ENCODE measurements at regions not wholly inside any gene's neighbourhood (a gene's known extent, or its start where the extent isn't known, plus 50 kb on each side); places are given as distances from the start of the nearest gene placed in this dataset.
"Not testable (repeated sequence)": the region's sequence is repeated elsewhere in the genome, so short reads cannot be mapped to it uniquely, and the experiment has no call there.

DNA sequence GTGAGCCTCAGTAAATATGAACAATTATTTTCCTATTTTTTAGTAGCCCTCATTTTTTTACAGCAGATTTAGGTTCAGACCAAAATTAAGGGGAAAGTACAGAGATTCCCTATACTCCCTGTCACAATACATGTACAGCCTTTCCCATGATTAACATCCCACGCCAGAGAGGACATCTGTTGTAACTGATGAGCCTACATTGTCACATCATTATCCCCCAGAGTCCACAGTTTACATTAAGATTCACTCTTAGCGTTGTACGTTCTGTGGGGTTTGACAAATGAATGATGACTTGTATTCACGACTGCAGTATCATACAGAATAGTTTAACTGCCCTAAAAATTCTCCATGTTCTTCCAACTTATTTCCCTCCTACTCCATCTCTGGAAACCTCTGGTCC, 262.3 kb upstream of the MSX2 start:
- DNase-seq (ENCODE audit: extremely low read depth, low read depth, low spot score): no peak

DNA sequence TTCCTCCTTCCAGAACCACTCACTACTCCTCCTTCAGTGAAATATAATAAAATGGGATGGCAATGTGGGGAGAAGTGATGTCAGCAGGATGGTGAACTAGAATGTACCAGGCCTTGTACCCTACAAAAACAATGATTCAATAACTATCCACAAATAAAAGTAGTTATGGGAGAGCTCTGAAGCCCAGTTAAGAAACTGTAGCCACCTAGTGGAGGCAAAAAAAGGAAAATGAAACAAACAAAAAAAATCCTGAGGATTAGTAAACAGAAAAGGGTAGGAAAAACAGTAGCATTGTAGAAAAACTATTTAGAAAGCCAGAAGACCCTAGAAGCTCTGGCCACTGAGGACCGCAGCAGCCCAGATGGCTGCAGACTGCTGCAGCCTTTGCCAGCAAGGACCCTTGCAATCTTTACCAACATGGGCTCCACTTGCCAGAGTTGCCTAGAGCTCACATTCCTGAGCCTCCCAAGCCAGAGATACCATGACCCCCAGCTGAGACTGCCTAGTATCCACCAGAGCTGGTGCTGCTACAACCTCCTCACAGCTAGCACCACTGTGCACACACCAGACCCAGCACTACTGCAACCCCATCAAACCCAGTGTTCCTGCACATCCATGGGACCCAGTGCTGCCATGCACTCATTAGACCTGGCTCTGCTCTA, 259.7 kb upstream of the MSX2 start:
- DNase-seq (ENCODE audit: extremely low read depth, low read depth, low spot score): no peak

DNA sequence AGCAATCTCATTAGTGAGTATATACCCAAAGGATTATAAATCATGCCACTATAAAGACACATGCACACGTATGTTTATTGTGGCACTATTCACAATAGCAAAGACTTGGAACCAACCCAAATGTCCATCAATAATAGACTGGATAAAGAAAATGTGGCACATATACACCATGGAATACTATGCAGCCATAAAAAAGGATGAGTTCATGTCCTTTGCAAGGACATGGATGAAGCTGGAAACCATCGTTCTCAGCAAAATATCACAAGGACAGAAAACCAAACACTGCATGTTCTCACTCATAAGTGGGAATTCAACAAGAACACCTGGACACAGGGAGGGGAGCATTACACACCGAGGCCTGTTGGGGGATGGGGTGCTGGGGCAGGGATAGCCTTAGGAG, 252.9 kb upstream of the MSX2 start:
- DNase-seq (ENCODE audit: extremely low read depth, low read depth, low spot score): not testable (repeated sequence)

DNA sequence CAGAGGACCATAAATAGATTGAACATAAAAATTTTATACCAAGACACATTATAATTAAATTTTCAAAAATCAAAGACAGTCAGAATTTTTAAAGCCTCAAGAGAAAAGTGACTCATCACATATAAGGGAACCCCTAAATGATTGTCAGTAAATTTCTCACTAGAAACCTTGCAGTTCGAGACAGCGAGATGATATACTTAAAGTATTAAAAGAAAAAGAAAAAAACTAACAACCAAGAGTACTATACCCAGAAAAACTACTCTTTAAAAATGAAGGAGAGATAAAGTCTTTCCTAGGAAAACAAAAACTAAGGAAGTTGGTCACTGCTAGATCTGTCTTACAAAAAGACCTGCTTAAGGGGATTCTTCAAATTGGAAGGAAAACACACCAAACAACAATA, 251.4 kb upstream of the MSX2 start:
- DNase-seq (ENCODE audit: extremely low read depth, low read depth, low spot score): no peak

DNA sequence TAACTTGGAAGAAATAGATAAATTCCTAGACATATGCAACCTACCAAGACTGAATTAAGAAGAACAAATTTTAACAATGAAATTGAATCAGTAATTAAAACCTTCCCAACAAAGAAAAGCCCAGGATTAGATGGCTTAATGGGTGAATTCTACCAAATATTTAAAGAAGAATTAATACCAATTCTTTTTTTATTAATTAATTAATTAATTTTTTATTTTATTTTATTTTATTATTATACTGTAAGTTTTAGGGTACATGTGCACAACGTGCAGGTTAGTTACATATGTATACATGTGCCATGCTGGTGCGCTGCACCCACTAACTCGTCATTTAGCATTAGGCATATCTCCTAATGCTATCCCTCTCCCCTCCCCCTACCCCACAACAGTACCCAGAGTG, 248.4 kb upstream of the MSX2 start:
- DNase-seq (ENCODE audit: extremely low read depth, low read depth, low spot score): not testable (repeated sequence)

DNA sequence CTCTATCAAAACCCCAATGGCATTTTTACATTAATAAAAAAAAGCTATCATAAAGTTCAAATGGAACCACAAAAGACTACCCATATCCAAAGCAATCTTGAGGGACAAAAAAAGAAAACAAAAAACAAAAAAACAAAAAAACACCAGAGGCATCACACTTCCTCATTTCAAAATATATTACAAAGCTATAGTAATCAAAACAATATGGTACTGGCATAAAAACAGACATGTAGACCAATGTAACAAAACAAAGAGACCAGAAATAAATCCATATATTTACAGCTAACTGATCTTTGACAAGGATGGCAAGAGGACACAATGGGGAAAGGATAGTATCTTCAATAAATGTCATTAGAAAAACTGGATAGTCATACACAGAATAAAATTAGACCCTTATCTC, 245.1 kb upstream of the MSX2 start:
- no peak for DNase-seq (ENCODE audit: extremely low read depth, low read depth, low spot score)

DNA sequence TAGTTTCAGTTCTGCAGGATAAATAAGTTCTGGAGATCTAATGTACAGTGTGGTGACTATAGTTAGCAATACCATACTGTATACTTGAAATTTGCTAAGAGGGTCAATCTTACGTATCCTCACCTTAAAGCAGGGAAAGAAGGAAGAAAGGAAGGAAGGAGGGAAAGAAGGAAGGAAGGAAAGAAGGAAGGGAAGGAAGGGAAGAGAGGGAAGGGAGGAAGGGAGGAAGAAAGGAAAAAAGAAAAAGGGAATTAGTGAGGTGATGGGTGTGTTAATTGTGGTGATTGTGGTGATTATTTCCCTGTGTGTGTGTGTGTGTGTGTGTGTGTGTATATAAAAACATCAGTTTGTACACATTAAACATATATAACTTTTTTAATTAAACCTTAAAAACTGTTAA, 242.6 kb upstream of the MSX2 start:
- no peak for DNase-seq (ENCODE audit: extremely low read depth, low read depth, low spot score)

DNA sequence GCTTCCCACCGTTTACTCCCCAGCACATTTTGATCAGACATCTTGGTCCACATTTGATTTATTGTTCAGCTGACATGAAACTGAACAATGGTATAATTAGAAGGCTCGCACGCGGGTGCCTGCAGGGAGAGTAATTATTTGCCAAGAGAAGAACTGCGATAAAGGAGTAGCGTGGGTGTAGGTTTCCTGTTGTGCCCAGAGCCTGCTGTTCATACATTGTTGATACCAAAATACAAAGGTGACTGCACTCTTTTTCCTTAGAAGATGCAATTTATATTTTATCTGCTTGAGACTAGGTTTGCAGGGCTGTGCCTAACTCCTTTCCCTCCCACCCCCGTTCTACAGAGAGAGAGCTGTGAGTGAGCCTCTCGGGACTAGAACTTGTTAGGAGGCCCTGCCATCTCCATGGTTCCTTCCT, 241.8 kb upstream of the MSX2 start:
- DNase-seq (ENCODE audit: extremely low read depth, low read depth, low spot score): no peak

DNA sequence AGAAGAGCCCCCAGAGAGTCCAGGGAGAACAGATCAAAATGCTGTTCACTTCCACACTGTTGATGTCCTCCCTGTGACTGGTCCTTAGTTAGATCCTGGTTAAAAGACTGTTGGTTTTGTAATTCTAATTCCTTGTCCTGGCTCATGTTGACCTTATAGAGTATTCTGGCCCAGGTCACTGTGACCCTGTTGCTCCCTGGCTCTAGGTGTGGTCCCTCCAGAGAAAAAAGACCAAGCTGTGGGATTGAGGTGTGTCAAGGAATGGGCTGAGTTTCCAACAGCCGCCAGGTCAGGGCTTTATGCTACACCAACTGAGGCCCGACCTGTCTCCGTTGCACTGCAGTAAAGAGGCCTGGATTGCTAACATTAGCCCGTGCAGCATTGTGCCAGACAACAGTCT, 241.0 kb upstream of the MSX2 start:
- DNase-seq (ENCODE audit: extremely low read depth, low read depth, low spot score): no peak

DNA sequence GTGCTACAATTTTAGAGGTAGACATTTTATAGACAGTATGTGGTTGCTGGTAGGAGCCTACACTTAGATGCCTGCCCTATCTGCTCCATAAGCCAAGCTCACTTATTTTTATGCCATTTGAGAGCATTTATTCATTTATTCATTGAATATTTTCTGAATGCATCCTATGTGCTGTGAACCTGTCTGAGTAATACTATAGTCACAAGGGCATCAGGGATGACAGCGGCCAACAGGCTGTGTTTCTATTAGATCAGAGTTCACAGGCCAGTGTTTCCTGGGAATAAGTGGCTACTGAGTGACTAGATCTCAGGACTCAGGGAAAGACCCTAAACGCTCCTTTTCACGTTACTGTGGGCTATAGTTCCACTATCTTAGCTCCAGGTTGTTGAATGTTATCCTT, 235.2 kb upstream of the MSX2 start:
- no peak for DNase-seq (ENCODE audit: extremely low read depth, low read depth, low spot score)

DNA sequence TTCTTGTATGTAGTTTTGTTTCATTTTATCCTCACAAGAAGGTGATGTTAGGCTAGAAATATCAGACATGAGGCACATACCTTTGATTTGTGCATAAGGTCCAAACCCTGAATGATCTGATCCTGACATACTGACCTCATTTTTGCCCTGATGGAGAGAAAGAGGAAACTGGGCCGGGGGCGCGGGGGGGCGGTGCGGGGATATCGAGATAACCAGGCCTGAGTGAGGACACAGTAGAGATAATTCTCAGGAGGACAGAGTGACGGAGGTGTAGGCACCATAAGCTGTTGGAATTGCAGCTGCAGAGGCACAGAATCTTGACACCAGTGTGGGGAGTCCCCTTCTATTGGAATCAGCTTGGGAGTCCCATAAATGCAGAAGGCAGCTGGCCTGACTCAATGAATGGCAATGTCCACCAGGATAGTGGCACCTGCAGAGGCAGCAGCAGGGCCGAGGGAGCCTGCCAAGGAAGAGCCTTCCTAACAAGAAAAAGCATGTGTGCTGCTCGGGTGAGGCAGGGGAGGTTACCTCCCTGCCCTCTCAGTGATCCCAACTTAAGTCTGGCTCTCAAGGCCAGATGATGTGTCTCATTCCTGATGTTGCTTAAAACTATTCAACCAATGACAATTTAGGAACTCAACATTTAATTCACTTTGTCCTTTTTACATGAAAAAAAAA, 234.3 kb upstream of the MSX2 start:
- DNase-seq (ENCODE audit: extremely low read depth, low read depth, low spot score): no peak

DNA sequence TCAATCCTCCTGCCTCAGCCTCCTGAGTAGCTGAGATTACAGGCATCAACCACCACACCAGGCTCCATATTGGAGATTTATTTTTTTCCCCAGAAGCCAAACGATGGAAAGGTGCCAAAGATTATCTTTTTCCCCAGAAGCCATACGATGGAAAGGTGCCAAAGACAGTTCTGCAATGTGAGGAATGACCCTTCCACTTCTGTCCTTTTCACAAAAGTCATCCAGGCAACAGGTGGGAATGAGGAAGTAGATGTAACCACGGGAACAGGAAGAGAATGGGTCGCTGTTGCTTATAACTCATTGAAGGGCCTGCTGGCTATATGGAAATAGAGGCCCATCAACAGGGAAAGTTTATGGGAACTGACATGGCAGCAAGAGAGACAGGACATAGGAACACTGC, 233.7 kb upstream of the MSX2 start:
- DNase-seq (ENCODE audit: extremely low read depth, low read depth, low spot score): no peak

DNA sequence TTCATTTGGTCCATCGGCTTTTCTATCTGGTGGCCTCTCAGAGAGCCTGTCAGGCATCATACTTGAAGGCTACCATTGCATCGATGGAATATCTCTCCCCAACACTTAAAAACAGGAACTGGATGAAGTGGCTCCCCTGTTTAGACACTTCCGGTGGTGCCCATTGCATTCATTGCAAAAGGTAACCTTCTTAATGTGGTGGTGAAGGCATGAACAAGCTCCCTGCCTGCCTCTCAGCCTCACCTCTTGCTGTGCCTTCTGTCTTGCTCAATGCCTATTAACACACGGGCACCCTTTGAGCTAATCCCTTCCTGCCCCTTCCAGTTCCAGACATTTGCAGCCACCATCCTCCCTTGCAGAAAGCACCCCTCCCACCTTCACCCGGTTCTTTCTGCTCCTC, 233.1 kb upstream of the MSX2 start:
- DNase-seq (ENCODE audit: extremely low read depth, low read depth, low spot score): no peak

DNA sequence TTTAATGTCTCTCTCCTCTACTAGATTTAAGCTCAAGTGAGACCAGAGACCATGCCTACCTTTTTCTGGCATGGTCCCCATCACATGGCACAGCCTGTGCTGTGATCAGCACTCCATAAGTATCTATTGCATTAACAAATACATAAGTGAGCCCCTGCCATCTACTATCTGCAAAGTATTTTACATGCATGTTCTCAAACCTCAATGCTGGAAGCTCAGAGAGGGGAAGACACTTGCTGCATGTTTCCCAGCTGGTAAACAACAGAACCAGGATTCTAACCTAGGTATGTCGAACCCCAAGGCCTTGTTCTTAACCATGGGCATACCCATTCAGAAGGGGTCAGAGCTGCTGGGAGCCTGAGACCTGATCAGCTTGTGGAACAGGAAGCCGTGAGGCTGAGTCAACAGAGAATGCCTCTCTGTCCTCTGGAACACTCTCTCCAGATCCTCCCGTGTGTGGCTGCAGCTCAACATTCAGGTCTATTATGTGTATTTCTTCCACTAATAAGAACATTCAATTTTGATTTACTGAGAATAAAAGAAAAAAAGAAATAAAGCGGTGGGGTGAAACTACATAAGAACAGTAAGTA, 232.5 kb upstream of the MSX2 start:
- DNase-seq (ENCODE audit: extremely low read depth, low read depth, low spot score): no peak

DNA sequence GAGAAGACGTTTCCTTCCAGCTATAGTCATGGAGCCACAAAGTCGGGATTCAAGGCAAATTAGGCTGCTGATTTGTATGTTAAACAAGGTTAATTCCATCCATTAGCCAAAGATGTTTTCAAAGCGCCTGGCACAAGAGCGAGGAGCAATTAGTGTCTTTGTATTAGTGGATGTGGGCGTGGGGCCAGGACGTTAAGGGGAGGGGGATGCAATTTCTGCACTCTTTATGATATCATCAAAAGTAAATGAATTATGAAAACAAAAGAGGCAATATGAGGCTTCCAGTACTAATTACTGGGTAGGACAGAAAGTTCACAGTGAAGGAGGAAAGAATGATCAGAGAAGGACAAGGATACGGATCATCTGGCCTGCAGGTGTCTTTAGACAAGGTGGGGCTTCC, 230.9 kb upstream of the MSX2 start:
- DNase-seq (ENCODE audit: extremely low read depth, low read depth, low spot score): no peak

DNA sequence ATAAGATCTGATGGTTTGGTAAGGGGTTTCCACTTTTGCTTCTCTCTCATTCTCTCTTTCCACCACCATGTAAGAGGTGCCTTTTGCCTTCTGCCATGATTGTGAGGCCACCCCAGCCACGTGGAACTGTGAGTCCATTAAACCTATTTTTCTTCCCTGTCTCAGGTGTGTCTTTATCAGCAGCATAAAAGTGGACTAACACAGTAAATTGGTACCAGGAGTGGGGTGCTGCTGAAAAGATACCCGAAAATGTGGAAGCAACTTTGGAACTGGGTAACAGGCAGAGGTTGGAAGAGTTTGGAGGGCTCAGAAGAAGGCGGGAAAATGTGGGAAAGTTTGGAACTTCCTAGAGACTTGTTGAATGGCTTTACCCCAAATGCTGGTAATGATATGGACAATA, 226.4 kb upstream of the MSX2 start:
- DNase-seq (ENCODE audit: extremely low read depth, low read depth, low spot score): not testable (repeated sequence)

DNA sequence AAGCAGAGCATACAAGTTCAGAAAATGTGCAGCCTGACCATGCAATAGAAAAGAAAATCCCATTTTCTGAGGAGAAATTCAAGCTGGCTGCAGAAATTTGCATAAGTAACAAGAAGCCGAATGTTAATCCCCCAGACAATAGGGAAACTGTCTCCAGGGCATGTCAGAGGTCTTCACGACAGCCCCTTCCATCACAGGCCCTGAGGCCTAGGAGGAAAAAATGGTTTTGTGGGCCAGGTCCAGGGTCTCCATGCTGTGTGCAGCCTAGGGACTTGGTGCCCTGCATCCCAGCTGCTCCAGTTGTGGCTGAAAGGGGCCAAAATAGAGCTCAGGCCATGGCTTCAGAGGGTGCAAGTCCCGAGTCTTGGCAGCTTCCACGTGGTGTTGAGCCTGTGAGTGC, 225.8 kb upstream of the MSX2 start:
- not testable (repeated sequence) for DNase-seq (ENCODE audit: extremely low read depth, low read depth, low spot score)

DNA sequence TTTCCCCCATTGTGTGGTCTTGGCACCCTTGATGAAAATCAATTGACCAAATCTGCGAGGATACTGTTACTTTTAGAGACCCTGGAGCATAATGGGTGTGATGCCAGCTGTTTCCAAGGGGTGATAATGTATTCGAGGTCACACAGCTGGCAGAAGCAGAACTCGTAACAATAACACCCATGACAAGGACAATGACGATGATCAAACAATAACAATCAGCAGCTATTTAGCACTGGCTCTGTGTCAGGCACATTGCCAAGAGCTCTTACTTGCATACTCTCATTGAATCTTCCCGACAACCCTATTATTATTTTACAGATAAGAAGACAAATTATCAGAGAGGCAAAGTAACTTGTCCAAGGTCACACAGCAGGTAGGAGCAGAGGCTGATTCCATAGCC, 223.7 kb upstream of the MSX2 start:
- no peak for DNase-seq (ENCODE audit: extremely low read depth, low read depth, low spot score)

DNA sequence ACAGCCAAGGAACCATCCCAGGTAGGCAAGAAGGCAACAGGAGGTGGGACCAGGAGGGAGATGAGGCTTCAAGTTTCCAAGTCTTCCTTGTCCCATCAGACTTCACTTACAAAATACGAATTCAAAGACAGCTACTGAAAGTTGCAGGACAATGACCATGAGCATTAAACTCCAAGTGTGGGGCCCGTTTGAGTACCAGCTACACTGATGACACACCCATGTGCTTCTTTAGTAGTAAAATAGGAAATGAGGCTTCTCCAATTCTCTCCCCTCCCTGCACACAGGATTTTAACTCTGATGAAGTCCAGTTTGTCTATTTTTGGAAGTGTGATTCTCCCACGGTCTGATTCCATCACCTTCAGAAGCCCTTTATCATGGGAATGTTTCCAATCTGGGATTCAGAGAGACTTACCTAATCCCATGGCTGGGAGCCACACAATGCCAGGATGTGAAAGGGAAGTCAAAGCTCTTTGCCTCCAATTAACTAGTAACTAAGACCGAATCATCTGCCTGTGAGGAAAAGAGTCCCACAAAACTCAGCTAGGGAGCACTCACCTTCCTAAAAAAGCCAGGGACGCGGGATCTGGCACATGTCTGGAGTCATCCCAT, 222.8 kb upstream of the MSX2 start:
- DNase-seq (ENCODE audit: extremely low read depth, low read depth, low spot score): no peak

DNA sequence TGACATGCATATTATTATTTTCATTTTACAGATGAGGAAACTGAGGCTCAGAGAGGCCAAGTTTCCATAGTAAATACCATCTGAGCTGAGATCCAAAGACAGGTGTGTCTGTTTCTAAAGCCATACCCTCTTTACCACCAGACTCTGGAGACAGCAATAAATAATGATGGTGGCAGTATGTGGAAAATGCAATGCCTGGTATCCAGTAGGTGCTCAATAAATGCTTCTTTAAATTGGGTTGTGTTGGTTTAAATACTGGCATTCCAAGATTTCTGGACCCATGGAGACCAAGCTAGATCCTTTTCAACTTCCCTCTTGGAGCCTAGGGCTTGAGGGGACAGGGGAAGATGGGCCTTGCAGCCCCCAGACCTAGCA, 221.3 kb upstream of the MSX2 start:
- DNase-seq (ENCODE audit: extremely low read depth, low read depth, low spot score): no peak

DNA sequence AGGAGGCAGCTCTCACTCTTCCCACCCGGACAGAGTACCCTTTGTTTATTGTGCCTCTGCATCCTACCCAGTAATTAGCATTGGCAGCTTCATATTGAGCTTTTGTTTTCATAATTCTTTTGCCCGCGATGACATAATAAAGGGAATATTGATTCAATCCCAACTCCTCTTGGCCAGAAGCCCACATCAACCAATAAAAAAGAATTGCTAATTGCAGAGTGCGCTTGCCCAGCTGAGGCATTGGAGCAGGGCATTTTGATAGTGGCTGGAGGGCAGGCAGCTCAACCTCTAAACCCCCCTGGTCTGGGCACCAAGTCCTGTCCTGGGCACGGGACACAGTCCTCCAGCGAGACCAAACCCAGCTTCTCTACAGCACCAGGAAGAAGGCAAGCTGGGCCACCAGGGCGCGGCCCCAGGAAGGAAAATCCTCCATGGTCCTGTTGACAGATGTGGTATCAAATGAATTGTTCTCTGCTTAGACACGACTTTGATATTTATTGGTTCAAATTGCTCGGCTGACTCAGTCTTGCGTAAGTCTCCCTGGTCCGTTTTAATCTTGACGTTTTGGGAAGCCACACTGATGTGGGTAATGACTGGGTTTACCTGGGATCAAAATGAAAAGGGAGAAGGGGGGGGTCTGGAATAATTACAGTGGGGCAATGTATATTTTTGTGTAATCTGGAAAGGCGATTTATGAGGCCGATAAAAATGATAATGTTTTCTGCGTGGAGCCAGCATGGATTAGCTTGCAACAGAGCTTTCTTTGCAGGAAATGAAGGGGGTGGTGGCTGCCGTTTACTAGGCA, 220.7 kb upstream of the MSX2 start:
- no peak for DNase-seq (ENCODE audit: extremely low read depth, low read depth, low spot score)
